HepG2 (cell line): ENCODE measurements at regions not wholly inside any gene's neighbourhood (a gene's known extent, or its start where the extent isn't known, plus 50 kb on each side); places are given as distances from the start of the nearest gene placed in this dataset.

Source experiments
- ETV6 ChIP-seq: sonication (generic); formaldehyde crosslinking; conservative IDR thresholded peaks from 2 replicates; pipeline ENCODE4 v1.4.0; 2020; ENCODE audit warnings: missing genetic modification reagents
- HDAC2 ChIP-seq: sonication (generic); formaldehyde crosslinking; IDR thresholded peaks from 2 replicates; pipeline ENCODE4 v1.4.0; 2020; ENCODE audit warnings: missing genetic modification reagents
- POLR2AphosphoS5 ChIP-seq: IDR thresholded peaks from 2 replicates; pipeline ENCODE4 v1.6.1; 2012; ENCODE audit warnings: low read depth, low read length
- RFX5 ChIP-seq: IDR thresholded peaks from 2 replicates; pipeline ENCODE4 v1.6.1; 2011; ENCODE audit warnings: low read depth, low read length, improper control_type of control experiment
- TCF7 ChIP-seq: sonication (generic); IDR thresholded peaks from 2 replicates; pipeline ENCODE4 v1.6.1; 2016; ENCODE audit warnings: antibody characterized with exemption, low read depth
- ZNF274 ChIP-seq: sonication (generic); formaldehyde crosslinking; IDR thresholded peaks from 2 replicates; pipeline ENCODE4 v1.5.1; 2020; ENCODE audit warnings: mild to moderate bottlenecking, missing genetic modification reagents
- TF ChIP-seq, protein P1 (sequence below): IDR thresholded peaks from 2 replicates; pipeline ENCODE4 v1.6.1; 2012; ENCODE audit warnings: low read length, improper control_type of control experiment

DNA sequence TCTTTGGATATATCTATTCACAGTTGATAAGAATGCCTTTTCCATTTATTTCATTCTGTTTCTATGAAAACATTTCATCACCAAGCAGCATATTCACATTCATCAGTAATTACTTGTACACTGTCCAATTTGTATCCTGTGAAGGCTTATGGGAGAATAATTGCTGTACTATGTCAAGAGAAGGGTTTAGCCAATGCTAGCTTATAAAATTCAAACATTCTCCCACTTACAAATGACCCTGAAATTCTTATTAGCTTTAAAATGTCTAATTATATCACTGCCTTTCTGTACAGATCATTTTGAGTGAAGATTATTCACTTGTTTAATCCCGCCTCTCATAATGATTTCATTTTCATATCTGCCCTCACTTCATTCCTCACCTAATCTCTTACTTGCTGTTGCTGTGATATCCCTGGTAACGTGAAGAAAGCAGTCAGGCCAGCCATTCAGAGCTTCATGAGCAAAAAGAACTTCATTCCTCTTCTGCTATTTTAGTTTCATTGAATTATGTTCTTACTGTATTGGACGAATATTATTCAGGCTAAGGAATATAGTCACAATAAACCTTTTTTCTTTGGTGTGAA lies 778.7 kb downstream of the OLFM4 start:
- TF ChIP-seq HDAC2 (CRISPR knock-in tag) (no peak), ZNF274 (CRISPR knock-in tag) (no peak), TCF7 (no peak), POLR2AphosphoS5 (no peak), ETV6 (CRISPR knock-in tag) (no peak), RFX5 (no peak)
- TF ChIP-seq, protein P1, sequence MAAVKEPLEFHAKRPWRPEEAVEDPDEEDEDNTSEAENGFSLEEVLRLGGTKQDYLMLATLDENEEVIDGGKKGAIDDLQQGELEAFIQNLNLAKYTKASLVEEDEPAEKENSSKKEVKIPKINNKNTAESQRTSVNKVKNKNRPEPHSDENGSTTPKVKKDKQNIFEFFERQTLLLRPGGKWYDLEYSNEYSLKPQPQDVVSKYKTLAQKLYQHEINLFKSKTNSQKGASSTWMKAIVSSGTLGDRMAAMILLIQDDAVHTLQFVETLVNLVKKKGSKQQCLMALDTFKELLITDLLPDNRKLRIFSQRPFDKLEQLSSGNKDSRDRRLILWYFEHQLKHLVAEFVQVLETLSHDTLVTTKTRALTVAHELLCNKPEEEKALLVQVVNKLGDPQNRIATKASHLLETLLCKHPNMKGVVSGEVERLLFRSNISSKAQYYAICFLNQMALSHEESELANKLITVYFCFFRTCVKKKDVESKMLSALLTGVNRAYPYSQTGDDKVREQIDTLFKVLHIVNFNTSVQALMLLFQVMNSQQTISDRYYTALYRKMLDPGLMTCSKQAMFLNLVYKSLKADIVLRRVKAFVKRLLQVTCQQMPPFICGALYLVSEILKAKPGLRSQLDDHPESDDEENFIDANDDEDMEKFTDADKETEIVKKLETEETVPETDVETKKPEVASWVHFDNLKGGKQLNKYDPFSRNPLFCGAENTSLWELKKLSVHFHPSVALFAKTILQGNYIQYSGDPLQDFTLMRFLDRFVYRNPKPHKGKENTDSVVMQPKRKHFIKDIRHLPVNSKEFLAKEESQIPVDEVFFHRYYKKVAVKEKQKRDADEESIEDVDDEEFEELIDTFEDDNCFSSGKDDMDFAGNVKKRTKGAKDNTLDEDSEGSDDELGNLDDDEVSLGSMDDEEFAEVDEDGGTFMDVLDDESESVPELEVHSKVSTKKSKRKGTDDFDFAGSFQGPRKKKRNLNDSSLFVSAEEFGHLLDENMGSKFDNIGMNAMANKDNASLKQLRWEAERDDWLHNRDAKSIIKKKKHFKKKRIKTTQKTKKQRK, result no peak
